ENCODE measurements at regions not wholly inside any gene's neighbourhood (a gene's known extent, or its start where the extent isn't known, plus 50 kb on each side); places are given as distances from the start of the nearest gene placed in this dataset.

- no peak for TF ChIP-seq CTCF (conservative IDR thresholded peaks at IDR 0.05)
- TF ChIP-seq ZFX (IDR thresholded peaks at IDR 0.05) = no peak
- no peak overlapping the region for H3K27ac ChIP-seq
Observed at GRCh38 chr11:111438168-111438567, 59.1 kb upstream of the POU2AF1 start.

GRCh38 chr11:111435046-111435698 is 56.1 kb upstream of the POU2AF1 start:
- no peak for TF ChIP-seq ZFX (IDR thresholded peaks at IDR 0.05)
- TF ChIP-seq CTCF (conservative IDR thresholded peaks at IDR 0.05) = no peak

GRCh38 chr11:111429066-111429506 is 50.0 kb upstream of the POU2AF1 start:
- no peak for TF ChIP-seq ZFX (IDR thresholded peaks at IDR 0.05)
- peak; percentile 90 for TF ChIP-seq CTCF (conservative IDR thresholded peaks at IDR 0.05)
- H3K27ac ChIP-seq = no peak overlapping the region

More at GRCh38 chr11:111435046-111435698, 56.1 kb upstream of the POU2AF1 start:
- no peak overlapping the region for H3K27ac ChIP-seq

All from C4-2B (cell line).